SK-N-SH treated with all-trans-retinoic acid at 6 μM for 48 hours (cell line): ENCODE measurements at regions not wholly inside any gene's neighbourhood (a gene's known extent, or its start where the extent isn't known, plus 50 kb on each side); places are given as distances from the start of the nearest gene placed in this dataset.

ENCODE experiments used
- BACH2 ChIP-seq: fragments of 250-450 bp; sonication (Bioruptor Pico); IDR thresholded peaks from 2 replicates; pipeline ENCODE4 v1.9.0; 2021; ENCODE audit warnings: mild to moderate bottlenecking, borderline replicate concordance
- CREB5 ChIP-seq: fragments of 250-450 bp; sonication (Bioruptor Pico); IDR thresholded peaks from 2 replicates; pipeline ENCODE4 v1.5.1; 2020; ENCODE audit warnings: low read depth, mild to moderate bottlenecking, moderate library complexity
- CSDC2 ChIP-seq: fragments of 250-450 bp; sonication (Bioruptor Pico); IDR thresholded peaks from 2 replicates; pipeline ENCODE4 v1.5.0; 2020; ENCODE audit warnings: mild to moderate bottlenecking, moderate library complexity
- GLIS3 ChIP-seq: fragments of 250-450 bp; sonication (Bioruptor Pico); IDR thresholded peaks from 2 replicates; pipeline ENCODE4 v1.5.0; 2020; ENCODE audit warnings: mild to moderate bottlenecking, moderate library complexity
- PATZ1 ChIP-seq: fragments of 250-450 bp; sonication (Bioruptor Pico); IDR thresholded peaks from 2 replicates; pipeline ENCODE4 v1.8.0; 2020; ENCODE audit warnings: mild to moderate bottlenecking, moderate library complexity, borderline replicate concordance
- RARB ChIP-seq: fragments of 250-450 bp; sonication (Bioruptor Pico); IDR thresholded peaks from 2 replicates; pipeline ENCODE4 v1.8.0; 2021; ENCODE audit warnings: mild to moderate bottlenecking, moderate library complexity
- TSHZ2 ChIP-seq: fragments of 250-450 bp; sonication (Bioruptor Pico); IDR thresholded peaks from 2 replicates; pipeline ENCODE4 v1.5.0; 2020; ENCODE audit warnings: mild to moderate bottlenecking, moderate library complexity
- ZC3H10 ChIP-seq: fragments of 250-450 bp; sonication (Bioruptor Pico); IDR thresholded peaks from 2 replicates; pipeline ENCODE4 v1.5.1; 2021; ENCODE audit warnings: mild to moderate bottlenecking, moderate library complexity
- ZFP3 ChIP-seq: fragments of 250-450 bp; sonication (Bioruptor Pico); IDR thresholded peaks from 2 replicates; pipeline ENCODE4 v1.5.0; 2020; ENCODE audit warnings: mild to moderate bottlenecking, moderate library complexity
- ZNF8 ChIP-seq: fragments of 450-650 bp; formaldehyde crosslinking; IDR thresholded peaks from 2 replicates; pipeline ENCODE4 v1.5.0; 2020; ENCODE audit warnings: mild to moderate bottlenecking, moderate library complexity

- TF ChIP-seq TSHZ2 (CRISPR knock-in tag) = no peak
- no peak for TF ChIP-seq CSDC2 (CRISPR knock-in tag)
- TF ChIP-seq GLIS3 (CRISPR knock-in tag) = no peak
- TF ChIP-seq ZC3H10 (CRISPR knock-in tag) = no peak
- TF ChIP-seq RARB (CRISPR knock-in tag) = no peak
- TF ChIP-seq ZFP3 = no peak
- no peak for TF ChIP-seq PATZ1
- no peak for TF ChIP-seq CREB5 (CRISPR knock-in tag)
- no peak for TF ChIP-seq ZNF8 (CRISPR knock-in tag)
- no peak for TF ChIP-seq BACH2 (CRISPR knock-in tag)
Measured at GRCh38 chr2:237158194-237158593, 72.5 kb downstream of the COPS8 start.
